Panc1 (cell line): ENCODE measurements at regions not wholly inside any gene's neighbourhood (a gene's known extent, or its start where the extent isn't known, plus 50 kb on each side); places are given as distances from the start of the nearest gene placed in this dataset.

Experiments
- ATAC-seq: fragments of 200-7000 bp; cut with Tn5 transposase; 2 replicates; pipeline ENCODE4 v1.9.1; 2020; ENCODE audit warnings: mild to moderate bottlenecking, moderate library complexity
- BruUV-seq: library from RNA; stranded (reverse); fragments of 400-500 nt; replicated peaks from 2 replicates; lab custom pipeline; 2021; lab: Mats Ljungman, UMichigan
- CTCF ChIA-PET: fragments of 300-600 bp; sonication (Branson Sonifier 250); formaldehyde crosslinking; loops from one replicate; lab custom pipeline; 2022; ENCODE audit warnings: antibody characterized with exemption; lab: Charles Lee
- POLR2A ChIA-PET: fragments of 300-600 bp; sonication (Branson Sonifier 250); formaldehyde crosslinking; loops from one replicate; lab custom pipeline; 2022; ENCODE audit warnings: antibody characterized with exemption; lab: Charles Lee
- DNase-seq: peaks from one replicate; pipeline ENCODE4 v3.0.0-alpha.2; 2010; ENCODE audit warnings: low read depth, low spot score
- H3K27ac ChIP-seq: 2 replicates; pipeline ENCODE4 v1.5.1; 2011; ENCODE audit warnings: mild to moderate bottlenecking, low read length, inconsistent platforms
- H3K27me3 ChIP-seq: fragments of 200-500 bp; sonication (Bioruptor generic); 2 replicates; pipeline ENCODE4 v1.6.0; 2014; ENCODE audit warnings: low read length, inconsistent platforms; ENCODE audit not compliant: control insufficient read depth, insufficient read depth
- H3K36me3 ChIP-seq: fragments of 200-500 bp; sonication (Bioruptor generic); 2 replicates; pipeline ENCODE4 v1.5.1; 2014; ENCODE audit warnings: inconsistent platforms, mild to moderate bottlenecking, low read length, moderate library complexity; ENCODE audit not compliant: control insufficient read depth, insufficient read depth
- H3K4me1 ChIP-seq: 2 replicates; pipeline ENCODE4 v1.5.1; 2011; ENCODE audit warnings: inconsistent platforms, mild to moderate bottlenecking, low read length, moderate library complexity; ENCODE audit not compliant: control insufficient read depth, insufficient read depth
- H3K4me3 ChIP-seq, 2 experiments: 2 replicates each; pipeline ENCODE4 v1.5.1; 2011 to 2012; ENCODE audit warnings: low read depth in 2 of 2, low read length in 2 of 2, mild to moderate bottlenecking in 2 of 2, inconsistent platforms in 1 of 2, moderate library complexity in 1 of 2
- H3K9me3 ChIP-seq: fragments of 200-500 bp; sonication (Bioruptor generic); 2 replicates; pipeline ENCODE4 v1.5.1; 2014; ENCODE audit warnings: low read depth, mild to moderate bottlenecking, inconsistent platforms, low read length, moderate library complexity; ENCODE audit not compliant: control insufficient read depth, insufficient read depth
- CTCF ChIP-seq: fragments of 450-650 bp; IDR thresholded peaks from 2 replicates; pipeline ENCODE4 v1.5.1; 2017; ENCODE audit warnings: mild to moderate bottlenecking
- POLR2AphosphoS5 ChIP-seq: IDR thresholded peaks from 2 replicates; pipeline ENCODE4 v1.6.1; 2012; ENCODE audit warnings: mild to moderate bottlenecking, low read depth, low read length, moderate library complexity
- REST ChIP-seq, 2 experiments: IDR thresholded peaks; 2 replicates each; pipeline ENCODE4 v1.6.1; 2011 to 2012; ENCODE audit warnings: low read depth in 2 of 2, control low read depth in 1 of 2, low read length in 1 of 2, mild to moderate bottlenecking in 1 of 2, moderate library complexity in 1 of 2; ENCODE audit not compliant: insufficient read depth in 1 of 2
- SIN3A ChIP-seq: IDR thresholded peaks from 2 replicates; pipeline ENCODE4 v1.6.1; 2012; ENCODE audit warnings: low read depth, mild to moderate bottlenecking, low read length, moderate library complexity, borderline replicate concordance; ENCODE audit not compliant: insufficient read depth
- TCF7L2 ChIP-seq: IDR thresholded peaks from 2 replicates; pipeline ENCODE4 v1.6.1; 2011; ENCODE audit warnings: mild to moderate bottlenecking, low read depth, low read length, inconsistent platforms
- in situ Hi-C: cut with HindIII; loops from 2 replicates; pipeline ENCODE4 v1.10.0; 2016; ENCODE audit warnings: low sequenced_read_pairs, low pct_unique_long_range_greater_than_20kb
- intact Hi-C: fragments of 100-400 bp; cut with micrococcal nuclease; formaldehyde crosslinking; loops from one replicate; pipeline ENCODE4 v1.10.0; 2022; ENCODE audit not compliant: unreplicated experiment

- BruUV-seq: no TSS peak
- H3K4me3 ChIP-seq: no peak overlapping the region
- no peak overlapping the region for H3K27ac ChIP-seq
- in situ Hi-C loops (no loop called here), intact Hi-C loops (no loop called here)
- H3K27me3 ChIP-seq: no peaks in the 10 kb centered on the region
- H3K9me3 ChIP-seq: no peaks in the 10 kb centered on the region
- no peak for TF ChIP-seq TCF7L2
- no peak for TF ChIP-seq REST (IDR thresholded peaks at IDR 0.05; ENCODE audit: insufficient read depth in 1 of 2, low read depth in 2 of 2, low read length in 1 of 2)
- no peak for TF ChIP-seq SIN3A
- no peak for TF ChIP-seq CTCF
- no peak for TF ChIP-seq POLR2AphosphoS5
- DNase-seq (no peak), ATAC-seq (no peak)
- no peaks in the 10 kb centered on the region for H3K36me3 ChIP-seq
- ChIA-PET POLR2A (no interaction called here), CTCF (no interaction called here)
- H3K4me1 ChIP-seq: no peaks in the 10 kb centered on the region
Observed at GRCh38 chr1:171422511-171422910, 62.8 kb upstream of the PRRC2C start.

- no peaks in the 10 kb centered on the region for H3K36me3 ChIP-seq
- ChIA-PET POLR2A (interaction anchor here (0.6 kb wide), 1 partner anchor 26 kb away, joined by 13 read pairs; no protein-coding TSS in a partner anchor), CTCF (no interaction called here)
- no peak overlapping the region for H3K27ac ChIP-seq
- no peak for TF ChIP-seq CTCF
- no peak for TF ChIP-seq POLR2AphosphoS5
- TF ChIP-seq REST (IDR thresholded peaks at IDR 0.05; ENCODE audit: insufficient read depth in 1 of 2, low read depth in 2 of 2, low read length in 1 of 2): no peak
- TF ChIP-seq TCF7L2: no peak
- TF ChIP-seq SIN3A: no peak
- in situ Hi-C loops: no loop called here
- intact Hi-C loops: no loop called here
- DNase-seq (no peak), ATAC-seq (no peak)
- no peaks in the 10 kb centered on the region for H3K9me3 ChIP-seq
- BruUV-seq: no TSS peak
- no peaks in the 10 kb centered on the region for H3K4me1 ChIP-seq
- no peak overlapping the region for H3K4me3 ChIP-seq
- no peaks in the 10 kb centered on the region for H3K27me3 ChIP-seq
Observed at GRCh38 chr1:171424494-171424893, 60.8 kb upstream of the PRRC2C start.
